ENCODE measurements at regions not wholly inside any gene's neighbourhood (a gene's known extent, or its start where the extent isn't known, plus 50 kb on each side); places are given as distances from the start of the nearest gene placed in this dataset.
"Not testable (repeated sequence)": the region's sequence is repeated elsewhere in the genome, so short reads cannot be mapped to it uniquely, and the experiment has no call there.

DNA sequence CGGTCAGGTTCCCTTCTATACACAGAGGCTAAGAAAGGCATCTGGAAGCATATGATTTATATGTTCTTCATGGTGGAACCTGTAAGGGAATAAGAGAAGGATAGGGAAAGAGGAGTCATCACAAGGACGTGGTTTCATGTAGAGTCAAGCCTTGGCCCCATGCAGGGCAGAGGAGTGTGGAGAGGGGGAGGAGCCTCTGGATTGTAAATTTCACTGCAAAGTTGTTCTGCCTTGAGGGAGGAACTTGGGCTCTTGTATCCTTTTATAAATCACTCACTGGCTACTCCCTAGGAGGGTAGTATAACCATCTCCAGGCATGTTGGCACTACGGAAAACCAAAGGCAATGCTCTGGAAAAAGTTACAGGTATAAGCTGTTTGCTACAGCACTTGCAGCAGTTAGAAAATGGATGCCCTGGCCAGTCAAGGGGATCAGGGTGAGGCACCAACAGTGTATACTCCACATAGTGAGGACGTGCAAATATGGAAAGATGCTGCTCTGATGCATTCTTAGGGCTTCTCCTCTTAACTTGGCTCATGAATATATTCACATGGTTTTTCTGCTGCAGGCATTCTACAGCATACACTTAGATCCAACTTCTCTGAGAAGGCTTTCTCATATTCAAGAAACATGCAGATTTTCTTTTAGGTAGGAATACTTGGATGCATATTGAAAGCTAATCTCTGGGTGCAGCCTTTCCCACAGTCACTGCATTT is 60.3 kb upstream of the ZNF81 start:
- no peak for DNase-seq

DNA sequence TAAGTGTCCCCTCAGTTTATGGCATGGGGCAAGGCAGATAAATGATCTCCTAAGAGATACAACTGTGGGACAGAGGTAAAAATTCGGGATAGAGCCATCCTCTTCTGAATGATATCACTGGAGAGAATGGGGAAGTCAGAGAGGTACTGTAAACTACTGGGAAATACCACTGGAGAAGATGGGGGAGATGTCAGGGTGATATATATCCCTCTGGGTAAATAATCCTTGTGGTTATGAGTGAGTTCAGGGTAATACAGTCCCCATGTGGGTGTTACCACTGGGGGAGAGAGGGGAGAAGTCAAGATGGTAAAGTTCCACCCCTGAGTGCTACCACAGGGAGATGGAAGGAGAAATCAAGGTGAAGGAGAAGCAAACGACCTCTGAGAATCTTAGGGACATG is 63.9 kb upstream of the ZNF81 start:
- DNase-seq = no peak

DNA sequence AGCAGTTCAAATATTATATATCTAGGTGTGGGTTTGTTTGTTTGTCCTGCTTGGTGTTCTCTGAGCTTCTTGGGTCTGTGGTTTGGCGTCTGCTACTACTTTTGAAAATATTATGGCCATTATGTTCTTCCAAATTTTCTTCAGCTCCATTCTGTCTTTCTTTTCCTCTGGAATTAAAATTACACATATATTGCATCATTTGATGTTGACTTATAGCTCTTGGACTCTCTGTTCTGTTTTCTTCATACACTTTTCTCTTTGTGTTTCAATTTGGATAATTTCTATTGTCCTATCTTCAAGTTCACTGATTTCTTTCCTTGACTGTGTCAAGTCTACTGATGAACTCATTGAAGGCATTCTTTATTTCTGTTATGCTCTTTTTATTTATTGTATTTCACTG is 65.2 kb upstream of the ZNF81 start:
- no peak for DNase-seq

DNA sequence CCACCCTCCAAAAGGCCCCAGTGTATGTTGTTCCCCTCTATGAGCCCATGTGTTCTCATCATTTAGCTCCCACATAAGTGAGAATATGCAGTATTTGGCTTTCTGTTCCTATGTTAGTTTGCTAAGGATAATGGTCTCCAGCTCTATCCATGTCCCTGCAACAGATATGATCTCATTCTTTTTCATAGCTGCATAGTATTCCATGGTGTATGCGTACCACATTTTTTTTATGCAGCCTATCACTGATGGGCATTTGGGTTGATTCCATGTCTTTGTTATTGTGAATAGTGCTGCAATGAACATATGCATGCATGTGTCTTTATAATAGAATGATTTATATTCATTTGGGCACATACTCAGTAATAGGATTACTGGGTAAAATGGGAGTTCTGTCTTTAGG is 73.9 kb upstream of the ZNF81 start:
- not testable (repeated sequence) for DNase-seq

DNA sequence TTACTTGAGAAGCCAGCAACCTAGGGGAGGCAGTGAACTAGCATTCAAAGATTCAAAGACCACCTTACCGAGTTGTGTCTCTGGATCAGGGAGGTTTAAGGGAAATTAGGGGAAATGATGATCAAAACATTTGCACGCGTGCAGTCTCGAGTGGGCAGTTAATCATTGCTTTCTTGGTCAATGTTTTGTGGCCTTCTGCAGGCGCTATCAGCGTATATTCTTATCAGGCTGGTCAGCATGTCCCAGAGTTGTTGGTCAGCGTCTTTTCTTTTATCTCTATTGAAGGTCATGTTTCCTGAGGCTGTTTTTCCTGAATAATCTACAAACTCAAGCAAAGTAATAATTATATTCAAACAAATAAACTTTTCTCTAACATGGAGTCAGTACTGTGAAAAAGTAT is 84.0 kb upstream of the ZNF81 start:
- no peak for DNase-seq

DNA sequence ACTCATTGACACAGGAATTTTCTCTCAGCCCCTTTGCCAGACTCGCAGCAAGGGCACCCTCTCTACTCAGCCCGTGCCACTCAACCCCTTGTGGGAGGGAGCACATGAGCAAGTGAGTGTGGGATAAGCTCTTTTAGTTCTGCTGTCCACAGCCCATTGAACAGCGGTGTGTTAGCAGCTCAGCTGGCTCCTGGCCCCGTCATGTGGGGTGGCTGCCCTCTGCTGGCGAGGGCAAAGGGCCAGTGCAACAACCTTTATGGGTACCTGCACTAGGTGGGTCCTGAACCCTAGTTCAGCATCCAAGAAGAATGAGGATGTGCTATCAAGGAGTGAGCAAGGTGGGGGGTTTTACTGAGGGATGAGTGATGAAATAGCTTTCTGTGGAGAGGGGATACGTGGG is 85.0 kb upstream of the ZNF81 start:
- DNase-seq = peak in 3 of 58 donors; percentile 0 to 2 (median 0)

DNA sequence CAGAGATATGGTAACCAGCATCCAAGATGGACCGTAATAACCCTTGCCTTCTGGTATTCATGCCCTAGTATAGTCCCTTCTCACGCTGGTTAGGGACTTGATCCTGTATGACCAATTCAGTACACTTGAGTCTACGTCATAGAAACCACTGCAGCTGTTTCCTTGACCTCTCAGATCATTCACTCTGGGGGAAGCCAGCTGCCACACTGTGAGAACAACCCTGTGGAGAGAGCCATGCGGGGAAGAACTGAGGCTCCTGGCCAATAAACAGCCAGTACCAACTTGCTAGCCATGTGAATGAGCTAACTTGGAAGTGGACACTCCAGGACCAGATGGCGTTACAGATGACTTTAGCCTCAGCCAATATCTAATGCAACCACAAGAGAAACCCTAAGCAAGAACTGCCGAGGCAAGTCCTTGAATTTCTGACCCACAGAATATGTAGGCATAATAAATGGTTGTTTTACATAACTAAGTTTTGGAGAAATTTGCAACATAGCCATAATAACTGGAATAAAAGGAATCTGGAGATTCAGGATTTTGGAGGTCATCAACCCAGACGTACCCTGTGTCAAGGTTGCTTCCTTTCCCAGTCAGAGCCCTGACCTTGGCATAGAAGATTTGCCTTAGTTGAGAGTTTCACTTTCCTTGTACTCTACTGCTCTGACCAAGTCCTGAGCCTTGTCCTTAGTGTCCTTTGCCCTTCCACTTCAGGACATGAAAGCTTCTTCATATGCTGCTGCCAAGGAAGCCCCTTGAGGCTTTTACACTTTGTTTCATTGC is 87.3 kb upstream of the ZNF81 start:
- no peak for DNase-seq

DNA sequence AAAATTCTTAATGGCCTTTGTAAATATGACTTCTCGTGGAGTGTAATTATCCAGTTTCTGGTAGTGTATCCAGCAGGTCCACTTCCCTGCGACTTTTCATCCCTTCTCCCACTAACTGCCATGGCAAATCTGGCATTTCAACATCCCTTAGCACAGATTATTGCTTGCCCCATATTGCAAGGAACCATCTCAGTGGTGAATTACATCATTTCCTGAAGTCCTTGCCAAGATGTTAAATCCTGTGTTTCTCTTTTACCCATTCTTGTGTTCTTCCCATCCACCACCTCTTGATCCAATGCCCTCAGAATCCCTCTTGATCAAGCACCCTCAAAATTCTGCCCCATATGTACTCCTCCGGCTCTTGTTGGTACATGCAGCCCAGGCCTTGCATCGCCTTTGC is 88.1 kb upstream of the ZNF81 start:
- no peak for DNase-seq

DNA sequence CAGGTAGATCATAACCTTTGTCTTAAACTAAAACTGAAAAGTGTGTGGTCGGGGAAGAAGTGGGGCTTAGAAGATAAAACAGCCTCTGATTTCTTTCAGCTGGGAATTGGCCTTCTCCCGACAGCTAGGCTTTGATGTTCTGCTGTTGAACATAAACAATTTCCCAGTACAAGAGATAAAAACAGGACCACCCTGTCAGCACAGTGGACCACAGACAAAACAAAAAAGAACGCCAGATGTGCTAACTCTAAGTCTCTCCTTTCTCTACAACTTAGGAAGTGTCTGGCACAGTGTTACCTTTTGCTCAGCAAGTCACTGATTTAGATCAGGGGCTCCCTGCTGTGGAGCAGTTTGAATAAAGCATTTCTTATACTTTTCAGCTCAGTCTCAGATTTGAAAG is 87.5 kb upstream of the UXT start:
- DNase-seq = no peak

DNA sequence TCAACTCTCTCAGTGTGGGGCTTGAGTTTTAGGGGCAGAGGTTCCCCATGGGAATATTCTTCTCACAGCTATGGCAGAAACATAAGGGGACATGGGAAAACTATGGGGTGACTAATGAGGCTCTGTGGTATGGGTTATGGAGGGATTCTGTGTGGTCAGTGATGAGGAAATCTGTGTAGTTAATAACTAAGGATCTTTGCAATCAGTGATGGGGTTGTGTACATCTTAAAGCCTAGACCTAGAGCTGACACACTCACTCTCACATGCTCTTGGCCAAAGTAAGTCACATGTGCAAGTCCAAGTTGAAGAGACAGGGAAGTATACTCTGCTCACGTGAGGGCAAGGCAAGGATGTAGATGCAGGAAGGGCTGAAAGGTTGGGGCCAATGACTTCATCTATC is 86.4 kb upstream of the UXT start:
- DNase-seq = no peak

DNA sequence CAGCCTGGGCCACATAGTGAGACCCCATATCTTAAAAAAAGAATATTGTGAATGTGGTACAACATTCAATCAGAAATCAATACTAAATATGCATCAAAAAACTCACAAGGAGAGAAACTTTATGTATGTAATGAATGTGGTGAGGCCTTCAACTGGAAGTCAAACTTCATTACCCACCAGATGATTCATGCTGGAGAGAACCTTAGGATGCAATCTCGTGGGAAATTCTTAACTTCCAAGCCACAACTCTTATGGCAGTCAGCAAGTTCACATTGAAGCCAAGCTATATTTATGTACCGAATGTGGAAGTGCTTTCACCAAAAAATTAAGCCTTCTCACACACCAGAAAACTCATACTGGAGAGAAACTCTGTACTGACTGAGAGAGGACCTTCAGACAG is 84.5 kb upstream of the UXT start:
- no peak for DNase-seq

DNA sequence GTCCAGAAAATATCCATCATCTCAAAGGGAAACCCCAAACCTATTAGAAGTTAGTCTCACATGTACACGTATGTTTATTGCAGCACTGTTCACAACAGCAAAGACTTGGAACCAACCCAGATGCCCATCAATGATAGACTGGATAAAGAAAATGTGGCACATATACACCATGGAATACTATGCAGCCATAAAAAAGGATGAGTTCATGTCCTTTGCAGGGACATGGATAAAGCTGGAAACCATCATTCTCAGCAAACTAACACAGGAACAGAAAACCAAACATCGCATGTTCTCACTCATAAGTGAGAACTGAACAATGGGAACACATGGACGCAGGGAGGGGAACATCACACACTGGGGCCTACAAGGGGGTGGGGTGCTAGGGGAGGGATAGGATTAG is 79.9 kb upstream of the UXT start:
- DNase-seq = not testable (repeated sequence)

DNA sequence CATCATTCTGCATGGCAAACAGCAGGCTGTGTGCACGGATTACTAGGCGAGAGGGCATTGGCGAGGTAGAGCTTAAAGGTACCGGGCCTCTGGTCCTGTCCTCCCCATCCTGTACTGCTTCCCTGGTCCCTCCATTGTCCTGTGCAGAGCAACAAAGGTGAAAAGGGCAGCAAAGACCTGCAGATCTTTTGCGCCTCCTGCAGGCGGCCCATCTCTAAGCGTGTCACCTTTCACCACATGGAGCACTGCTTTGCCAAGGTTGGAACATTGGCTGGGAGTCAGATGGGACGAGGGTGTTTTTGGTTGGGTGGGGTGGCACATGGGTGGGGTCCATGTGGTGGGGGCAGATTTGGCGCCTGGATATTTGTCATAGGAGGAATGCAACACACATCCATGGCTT is 64.7 kb upstream of the UXT start:
- DNase-seq = no peak

DNA sequence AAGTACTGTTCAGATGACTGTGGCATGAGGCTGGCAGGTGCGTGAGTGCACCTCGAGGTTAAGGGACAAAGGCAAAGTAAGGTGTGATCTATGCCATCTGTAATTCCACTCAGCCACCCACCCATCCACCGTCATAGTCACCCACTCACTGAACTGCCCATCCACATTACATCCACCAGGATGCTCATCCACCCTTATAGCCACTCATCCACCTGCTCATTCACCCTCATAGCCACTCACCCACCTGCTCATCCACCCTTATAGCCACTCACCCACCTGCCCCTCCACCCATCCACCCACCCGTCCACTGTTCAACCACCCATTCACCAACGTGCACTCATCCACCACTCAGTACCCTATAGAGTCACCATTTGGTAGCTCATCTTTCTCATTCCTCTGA is 64.1 kb upstream of the UXT start:
- no peak for DNase-seq

DNA sequence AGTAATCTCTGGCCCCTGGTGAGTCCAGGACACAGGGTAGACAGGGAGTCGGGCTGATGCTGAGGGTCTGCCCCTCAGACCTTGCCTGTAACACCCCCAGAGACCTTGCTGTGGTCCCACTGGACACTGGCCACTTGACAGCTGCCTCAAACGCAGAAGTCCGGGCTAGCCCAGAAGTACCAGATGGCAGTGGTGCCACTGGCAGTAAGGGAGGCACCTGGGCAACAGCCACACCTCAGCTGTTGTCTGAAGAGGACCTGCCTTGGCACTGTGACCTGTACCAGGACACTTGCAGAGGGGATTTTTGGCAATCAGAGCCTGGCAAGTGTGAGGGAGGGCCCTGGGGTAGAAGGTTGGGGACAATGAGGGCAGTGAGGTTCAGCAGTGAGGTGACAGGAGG is 63.3 kb upstream of the UXT start:
- no peak for DNase-seq

DNA sequence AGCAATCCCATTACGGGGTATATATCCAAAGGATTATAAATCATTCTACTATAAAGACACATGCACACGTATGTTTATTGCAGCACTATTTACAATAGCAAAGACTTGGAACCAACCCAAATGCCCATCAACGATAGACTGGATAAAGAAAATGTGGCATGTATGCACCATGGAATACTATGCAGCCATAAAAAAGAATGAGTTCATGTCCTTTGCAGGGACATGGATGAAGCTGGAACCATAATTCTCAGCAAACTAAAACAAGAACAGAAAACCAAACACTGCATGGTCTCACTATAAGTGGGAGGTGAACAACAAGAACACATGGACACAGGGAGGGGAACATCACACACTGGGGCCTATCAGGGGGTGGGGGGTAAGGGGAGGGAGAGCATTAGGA is 56.1 kb upstream of the UXT start:
- DNase-seq = not testable (repeated sequence)

DNA sequence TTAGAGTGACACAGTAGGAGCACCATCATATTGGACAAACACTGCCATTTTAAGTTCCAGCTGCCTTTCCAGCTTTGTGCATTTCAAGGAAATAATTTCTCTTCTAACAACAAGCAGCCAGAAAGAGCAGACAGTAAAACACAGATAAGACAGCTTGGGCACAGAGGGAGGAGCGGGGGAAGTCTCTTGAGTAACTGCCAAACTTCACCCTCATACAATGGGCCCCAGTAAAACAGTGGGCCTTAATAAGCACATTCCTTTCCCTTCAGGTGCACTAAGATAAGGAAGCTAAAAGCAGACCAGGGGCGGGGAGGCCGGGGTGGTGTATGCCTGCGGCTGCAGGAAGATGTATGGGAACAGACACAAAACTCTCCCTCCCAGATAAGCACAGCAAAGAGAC is 53.7 kb upstream of the UXT start:
- not testable (repeated sequence) for DNase-seq

DNA sequence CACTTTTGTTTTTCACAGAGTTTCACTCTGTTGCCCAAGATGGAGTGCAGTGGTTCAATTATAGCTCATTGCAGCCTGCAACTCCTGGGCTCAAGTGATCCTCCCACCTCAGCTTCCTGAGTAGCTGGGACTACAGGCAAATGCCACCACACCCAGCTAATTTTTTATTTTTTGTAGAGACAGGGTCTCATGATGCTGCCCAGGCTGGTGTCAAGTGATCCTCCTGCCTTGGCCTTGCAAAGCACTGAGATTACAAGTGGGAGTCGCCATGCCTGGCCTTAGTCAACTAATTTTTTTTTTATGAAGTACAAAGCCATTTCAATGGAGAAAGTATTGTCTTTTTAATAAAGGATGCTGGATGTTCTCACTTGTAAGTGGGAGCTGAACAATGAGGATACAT is 51.3 kb upstream of the UXT start:
- no peak for DNase-seq
